ENCODE measurements at regions not wholly inside any gene's neighbourhood (a gene's known extent, or its start where the extent isn't known, plus 50 kb on each side); places are given as distances from the start of the nearest gene placed in this dataset.
"Not testable (repeated sequence)": the region's sequence is repeated elsewhere in the genome, so short reads cannot be mapped to it uniquely, and the experiment has no call there.

GRCh38 chr10:46217752-46218453, 68.9 kb upstream of the ANTXRL start:
- no peaks in the 10 kb centered on the region for H3K4me1 ChIP-seq (ENCODE audit: insufficient read depth, low read length)
- H3K36me3 ChIP-seq (ENCODE audit: insufficient read depth, low read length): no peaks in the 10 kb centered on the region
- no peaks in the 10 kb centered on the region for H3K9me3 ChIP-seq (ENCODE audit: control insufficient read depth, insufficient read depth, low read length)
- no peak overlapping the region for H3K9ac ChIP-seq (ENCODE audit: low read depth, low read length)

GRCh38 chr10:46218921-46219320, 67.9 kb upstream of the ANTXRL start:
- no peak overlapping the region for H3K9ac ChIP-seq (ENCODE audit: low read depth, low read length)
- H3K4me1 ChIP-seq (ENCODE audit: insufficient read depth, low read length): no peaks in the 10 kb centered on the region
- no peaks in the 10 kb centered on the region for H3K9me3 ChIP-seq (ENCODE audit: control insufficient read depth, insufficient read depth, low read length)
- H3K36me3 ChIP-seq (ENCODE audit: insufficient read depth, low read length): no peaks in the 10 kb centered on the region

GRCh38 chr10:46219431-46219990, 67.3 kb upstream of the ANTXRL start:
- H3K4me1 ChIP-seq (ENCODE audit: insufficient read depth, low read length); H3K9me3 ChIP-seq (ENCODE audit: control insufficient read depth, insufficient read depth, low read length); H3K36me3 ChIP-seq (ENCODE audit: insufficient read depth, low read length); H3K9ac ChIP-seq (ENCODE audit: low read depth, low read length): not testable (repeated sequence)

- H3K36me3 ChIP-seq (ENCODE audit: insufficient read depth, low read length): no peaks in the 10 kb centered on the region
- H3K9ac ChIP-seq (ENCODE audit: low read depth, low read length): no peak overlapping the region
- H3K4me1 ChIP-seq (ENCODE audit: insufficient read depth, low read length): no peaks in the 10 kb centered on the region
- no peaks in the 10 kb centered on the region for H3K9me3 ChIP-seq (ENCODE audit: control insufficient read depth, insufficient read depth, low read length)
These were observed 66.6 kb upstream of the ANTXRL start for GRCh38 chr10:46220187-46220586.

- H3K36me3 ChIP-seq (ENCODE audit: insufficient read depth, low read length): no peaks in the 10 kb centered on the region
These were observed 65.8 kb upstream of the ANTXRL start for GRCh38 chr10:46220872-46221538.

GRCh38 chr10:46222364-46222935, 64.3 kb upstream of the ANTXRL start:
- Histone ChIP-seq H3K9ac (ENCODE audit: low read depth, low read length) (no peak overlapping the region), H3K4me1 (ENCODE audit: insufficient read depth, low read length) (no peaks in the 10 kb centered on the region), H3K36me3 (ENCODE audit: insufficient read depth, low read length) (no peaks in the 10 kb centered on the region), H3K9me3 (ENCODE audit: control insufficient read depth, insufficient read depth, low read length) (no peaks in the 10 kb centered on the region)

More at GRCh38 chr10:46220872-46221538, 65.8 kb upstream of the ANTXRL start:
- no peaks in the 10 kb centered on the region for H3K4me1 ChIP-seq (ENCODE audit: insufficient read depth, low read length)
- H3K9me3 ChIP-seq (ENCODE audit: control insufficient read depth, insufficient read depth, low read length): no peaks in the 10 kb centered on the region
- H3K9ac ChIP-seq (ENCODE audit: low read depth, low read length): no peak overlapping the region

- Histone ChIP-seq H3K9ac (ENCODE audit: low read depth, low read length) (no peak overlapping the region), H3K36me3 (ENCODE audit: insufficient read depth, low read length) (no peaks in the 10 kb centered on the region), H3K4me1 (ENCODE audit: insufficient read depth, low read length) (no peaks in the 10 kb centered on the region; the same call in 1 of the 2 replicates), H3K9me3 (ENCODE audit: control insufficient read depth, insufficient read depth, low read length) (no peaks in the 10 kb centered on the region)
These were observed 63.7 kb upstream of the ANTXRL start for GRCh38 chr10:46223064-46223480.

- Histone ChIP-seq H3K36me3 (ENCODE audit: insufficient read depth, low read length) (no peaks in the 10 kb centered on the region), H3K4me1 (ENCODE audit: insufficient read depth, low read length) (peaks cover 2% of the 10 kb centered on the region; the same call in 1 of the 2 replicates), H3K9me3 (ENCODE audit: control insufficient read depth, insufficient read depth, low read length) (no peaks in the 10 kb centered on the region), H3K9ac (ENCODE audit: low read depth, low read length) (no peak overlapping the region)
These were observed 63.0 kb upstream of the ANTXRL start for GRCh38 chr10:46223626-46224413.

- H3K36me3 ChIP-seq (ENCODE audit: insufficient read depth, low read length): no peaks in the 10 kb centered on the region
- no peak overlapping the region for H3K9ac ChIP-seq (ENCODE audit: low read depth, low read length)
- peaks cover 5% of the 10 kb centered on the region; the same call in 1 of the 2 replicates for H3K4me1 ChIP-seq (ENCODE audit: insufficient read depth, low read length)
- no peaks in the 10 kb centered on the region for H3K9me3 ChIP-seq (ENCODE audit: control insufficient read depth, insufficient read depth, low read length)
These were observed 62.4 kb upstream of the ANTXRL start for GRCh38 chr10:46224414-46224682.

GRCh38 chr10:46225597-46225996, 61.2 kb upstream of the ANTXRL start:
- no peaks in the 10 kb centered on the region for H3K9me3 ChIP-seq (ENCODE audit: control insufficient read depth, insufficient read depth, low read length)
- H3K36me3 ChIP-seq (ENCODE audit: insufficient read depth, low read length): no peaks in the 10 kb centered on the region
- peaks cover 5% of the 10 kb centered on the region; the same call in 1 of the 2 replicates for H3K4me1 ChIP-seq (ENCODE audit: insufficient read depth, low read length)
- no peak overlapping the region for H3K9ac ChIP-seq (ENCODE audit: low read depth, low read length)

- Histone ChIP-seq H3K36me3 (ENCODE audit: insufficient read depth, low read length) (no peaks in the 10 kb centered on the region), H3K9ac (ENCODE audit: low read depth, low read length) (no peak overlapping the region), H3K9me3 (ENCODE audit: control insufficient read depth, insufficient read depth, low read length) (no peaks in the 10 kb centered on the region), H3K4me1 (ENCODE audit: insufficient read depth, low read length) (peaks cover 5% of the 10 kb centered on the region; the same call in 1 of the 2 replicates)
These were observed 60.6 kb upstream of the ANTXRL start for GRCh38 chr10:46226232-46226631.

GRCh38 chr10:46226900-46227558, 59.8 kb upstream of the ANTXRL start:
- peaks cover 5% of the 10 kb centered on the region; the same call in 1 of the 2 replicates for H3K4me1 ChIP-seq (ENCODE audit: insufficient read depth, low read length)

GRCh38 chr10:46227571-46227935, 59.2 kb upstream of the ANTXRL start:
- no peaks in the 10 kb centered on the region for H3K36me3 ChIP-seq (ENCODE audit: insufficient read depth, low read length)
- peaks cover 5% of the 10 kb centered on the region; the same call in 1 of the 2 replicates for H3K4me1 ChIP-seq (ENCODE audit: insufficient read depth, low read length)
- H3K9ac ChIP-seq (ENCODE audit: low read depth, low read length): no peak overlapping the region
- no peaks in the 10 kb centered on the region for H3K9me3 ChIP-seq (ENCODE audit: control insufficient read depth, insufficient read depth, low read length)

More at GRCh38 chr10:46226900-46227558, 59.8 kb upstream of the ANTXRL start:
- Histone ChIP-seq H3K9me3 (ENCODE audit: control insufficient read depth, insufficient read depth, low read length) (no peaks in the 10 kb centered on the region), H3K9ac (ENCODE audit: low read depth, low read length) (no peak overlapping the region), H3K36me3 (ENCODE audit: insufficient read depth, low read length) (no peaks in the 10 kb centered on the region)
